SU-DHL-6 (cell line): ENCODE measurements at regions not wholly inside any gene's neighbourhood (a gene's known extent, or its start where the extent isn't known, plus 50 kb on each side); places are given as distances from the start of the nearest gene placed in this dataset.
"Not testable (repeated sequence)": the region's sequence is repeated elsewhere in the genome, so short reads cannot be mapped to it uniquely, and the experiment has no call there.

ENCODE experiments used
- EZH2phosphoT487 ChIP-seq: fragments of 200-600 bp; sonication (generic), shearing (Covaris generic); conservative IDR thresholded peaks from 2 replicates; pipeline ENCODE4 v1.6.1; 2018; ENCODE audit warnings: mild to moderate bottlenecking, antibody characterized with exemption, low read length, moderate library complexity, mixed read lengths
- TF ChIP-seq, protein P1 (sequence below): fragments of 200-600 bp; sonication (generic); IDR thresholded peaks from one replicate; pipeline ENCODE4 v1.5.1; 2017; ENCODE audit warnings: antibody characterized with exemption, mild to moderate bottlenecking, low read length, moderate library complexity; ENCODE audit not compliant: insufficient read depth, poor library complexity, severe bottlenecking

GRCh38 chr14:105600195-105600938 lies 74.0 kb downstream of the TMEM121 start:
- TF ChIP-seq, protein P1, sequence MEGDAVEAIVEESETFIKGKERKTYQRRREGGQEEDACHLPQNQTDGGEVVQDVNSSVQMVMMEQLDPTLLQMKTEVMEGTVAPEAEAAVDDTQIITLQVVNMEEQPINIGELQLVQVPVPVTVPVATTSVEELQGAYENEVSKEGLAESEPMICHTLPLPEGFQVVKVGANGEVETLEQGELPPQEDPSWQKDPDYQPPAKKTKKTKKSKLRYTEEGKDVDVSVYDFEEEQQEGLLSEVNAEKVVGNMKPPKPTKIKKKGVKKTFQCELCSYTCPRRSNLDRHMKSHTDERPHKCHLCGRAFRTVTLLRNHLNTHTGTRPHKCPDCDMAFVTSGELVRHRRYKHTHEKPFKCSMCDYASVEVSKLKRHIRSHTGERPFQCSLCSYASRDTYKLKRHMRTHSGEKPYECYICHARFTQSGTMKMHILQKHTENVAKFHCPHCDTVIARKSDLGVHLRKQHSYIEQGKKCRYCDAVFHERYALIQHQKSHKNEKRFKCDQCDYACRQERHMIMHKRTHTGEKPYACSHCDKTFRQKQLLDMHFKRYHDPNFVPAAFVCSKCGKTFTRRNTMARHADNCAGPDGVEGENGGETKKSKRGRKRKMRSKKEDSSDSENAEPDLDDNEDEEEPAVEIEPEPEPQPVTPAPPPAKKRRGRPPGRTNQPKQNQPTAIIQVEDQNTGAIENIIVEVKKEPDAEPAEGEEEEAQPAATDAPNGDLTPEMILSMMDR: not testable (repeated sequence)
- TF ChIP-seq EZH2phosphoT487: not testable (repeated sequence)
